ENCODE measurements at regions not wholly inside any gene's neighbourhood (a gene's known extent, or its start where the extent isn't known, plus 50 kb on each side); places are given as distances from the start of the nearest gene placed in this dataset.

- no peaks in the 10 kb centered on the region for H3K4me1 ChIP-seq (ENCODE audit: control insufficient read depth, insufficient read depth, low read length)
- H3K4me3 ChIP-seq (ENCODE audit: low read depth, low read length), result no peak overlapping the region
- POLR2A ChIA-PET, result interaction anchor here (0.6 kb wide), 1 partner anchor 15 kb away, joined by 3 read pairs; no protein-coding TSS in a partner anchor
- H3K9me3 ChIP-seq (ENCODE audit: control insufficient read depth, insufficient read depth, low read depth, low read length), result no peaks in the 10 kb centered on the region
- H3K36me3 ChIP-seq (ENCODE audit: control insufficient read depth in 2 of 2, insufficient read depth in 1 of 2, low read length in 2 of 2), result no peaks in the 10 kb centered on the region
- CTCF ChIA-PET, result no interaction called here
- TF ChIP-seq, protein P1, sequence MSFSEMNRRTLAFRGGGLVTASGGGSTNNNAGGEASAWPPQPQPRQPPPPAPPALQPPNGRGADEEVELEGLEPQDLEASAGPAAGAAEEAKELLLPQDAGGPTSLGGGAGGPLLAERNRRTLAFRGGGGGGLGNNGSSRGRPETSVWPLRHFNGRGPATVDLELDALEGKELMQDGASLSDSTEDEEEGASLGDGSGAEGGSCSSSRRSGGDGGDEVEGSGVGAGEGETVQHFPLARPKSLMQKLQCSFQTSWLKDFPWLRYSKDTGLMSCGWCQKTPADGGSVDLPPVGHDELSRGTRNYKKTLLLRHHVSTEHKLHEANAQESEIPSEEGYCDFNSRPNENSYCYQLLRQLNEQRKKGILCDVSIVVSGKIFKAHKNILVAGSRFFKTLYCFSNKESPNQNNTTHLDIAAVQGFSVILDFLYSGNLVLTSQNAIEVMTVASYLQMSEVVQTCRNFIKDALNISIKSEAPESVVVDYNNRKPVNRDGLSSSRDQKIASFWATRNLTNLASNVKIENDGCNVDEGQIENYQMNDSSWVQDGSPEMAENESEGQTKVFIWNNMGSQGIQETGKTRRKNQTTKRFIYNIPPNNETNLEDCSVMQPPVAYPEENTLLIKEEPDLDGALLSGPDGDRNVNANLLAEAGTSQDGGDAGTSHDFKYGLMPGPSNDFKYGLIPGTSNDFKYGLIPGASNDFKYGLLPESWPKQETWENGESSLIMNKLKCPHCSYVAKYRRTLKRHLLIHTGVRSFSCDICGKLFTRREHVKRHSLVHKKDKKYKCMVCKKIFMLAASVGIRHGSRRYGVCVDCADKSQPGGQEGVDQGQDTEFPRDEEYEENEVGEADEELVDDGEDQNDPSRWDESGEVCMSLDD (tag by site-specific recombination; IDR thresholded peaks at IDR 0.05), result no peak
- TF ChIP-seq ZEB2 (tag by site-specific recombination; IDR thresholded peaks at IDR 0.05) (no peak), ZBTB1 (tag by site-specific recombination; IDR thresholded peaks at IDR 0.05) (no peak), ZFP41 (tag by site-specific recombination; IDR thresholded peaks at IDR 0.05; ENCODE audit: borderline replicate concordance) (no peak), ZNF23 (tag by site-specific recombination; IDR thresholded peaks at IDR 0.05; ENCODE audit: borderline replicate concordance) (no peak)
- TF ChIP-seq, protein P2, sequence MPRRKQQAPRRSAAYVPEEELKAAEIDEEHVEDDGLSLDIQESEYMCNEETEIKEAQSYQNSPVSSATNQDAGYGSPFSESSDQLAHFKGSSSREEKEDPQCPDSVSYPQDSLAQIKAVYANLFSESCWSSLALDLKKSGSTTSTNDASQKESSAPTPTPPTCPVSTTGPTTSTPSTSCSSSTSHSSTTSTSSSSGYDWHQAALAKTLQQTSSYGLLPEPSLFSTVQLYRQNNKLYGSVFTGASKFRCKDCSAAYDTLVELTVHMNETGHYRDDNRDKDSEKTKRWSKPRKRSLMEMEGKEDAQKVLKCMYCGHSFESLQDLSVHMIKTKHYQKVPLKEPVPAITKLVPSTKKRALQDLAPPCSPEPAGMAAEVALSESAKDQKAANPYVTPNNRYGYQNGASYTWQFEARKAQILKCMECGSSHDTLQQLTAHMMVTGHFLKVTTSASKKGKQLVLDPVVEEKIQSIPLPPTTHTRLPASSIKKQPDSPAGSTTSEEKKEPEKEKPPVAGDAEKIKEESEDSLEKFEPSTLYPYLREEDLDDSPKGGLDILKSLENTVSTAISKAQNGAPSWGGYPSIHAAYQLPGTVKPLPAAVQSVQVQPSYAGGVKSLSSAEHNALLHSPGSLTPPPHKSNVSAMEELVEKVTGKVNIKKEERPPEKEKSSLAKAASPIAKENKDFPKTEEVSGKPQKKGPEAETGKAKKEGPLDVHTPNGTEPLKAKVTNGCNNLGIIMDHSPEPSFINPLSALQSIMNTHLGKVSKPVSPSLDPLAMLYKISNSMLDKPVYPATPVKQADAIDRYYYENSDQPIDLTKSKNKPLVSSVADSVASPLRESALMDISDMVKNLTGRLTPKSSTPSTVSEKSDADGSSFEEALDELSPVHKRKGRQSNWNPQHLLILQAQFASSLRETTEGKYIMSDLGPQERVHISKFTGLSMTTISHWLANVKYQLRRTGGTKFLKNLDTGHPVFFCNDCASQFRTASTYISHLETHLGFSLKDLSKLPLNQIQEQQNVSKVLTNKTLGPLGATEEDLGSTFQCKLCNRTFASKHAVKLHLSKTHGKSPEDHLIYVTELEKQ (tag by site-specific recombination; IDR thresholded peaks at IDR 0.05; ENCODE audit: borderline replicate concordance), result no peak
- H3K27ac ChIP-seq (ENCODE audit: extremely low read depth, low read depth, low read length), result no peak overlapping the region
Observed at GRCh38 chr16:54369861-54370260, 83.3 kb upstream of the IRX3 start.

- CTCF ChIA-PET, result no interaction called here
- H3K27ac ChIP-seq (ENCODE audit: extremely low read depth, low read depth, low read length), result no peak overlapping the region
- POLR2A ChIA-PET, result no interaction called here
- H3K4me3 ChIP-seq (ENCODE audit: low read depth, low read length), result no peak overlapping the region
- no peaks in the 10 kb centered on the region for H3K4me1 ChIP-seq (ENCODE audit: control insufficient read depth, insufficient read depth, low read length)
- H3K9me3 ChIP-seq (ENCODE audit: control insufficient read depth, insufficient read depth, low read depth, low read length), result no peaks in the 10 kb centered on the region
- no peaks in the 10 kb centered on the region for H3K36me3 ChIP-seq (ENCODE audit: control insufficient read depth in 2 of 2, insufficient read depth in 1 of 2, low read length in 2 of 2)
- TF ChIP-seq SCRT2 (tag by site-specific recombination; IDR thresholded peaks at IDR 0.05), result 0 out of 2 replicates have a peak, but pooled peaks have one; percentile 20
- 0 out of 2 replicates have a peak, but pooled peaks have one; percentile 18 for TF ChIP-seq ZNF768 (tag by site-specific recombination; IDR thresholded peaks at IDR 0.05)
- TF ChIP-seq ZNF530 (tag by site-specific recombination; IDR thresholded peaks at IDR 0.05; ENCODE audit: low read depth), result no peak
Observed at GRCh38 chr16:54366943-54367342, 80.4 kb upstream of the IRX3 start.

DNA sequence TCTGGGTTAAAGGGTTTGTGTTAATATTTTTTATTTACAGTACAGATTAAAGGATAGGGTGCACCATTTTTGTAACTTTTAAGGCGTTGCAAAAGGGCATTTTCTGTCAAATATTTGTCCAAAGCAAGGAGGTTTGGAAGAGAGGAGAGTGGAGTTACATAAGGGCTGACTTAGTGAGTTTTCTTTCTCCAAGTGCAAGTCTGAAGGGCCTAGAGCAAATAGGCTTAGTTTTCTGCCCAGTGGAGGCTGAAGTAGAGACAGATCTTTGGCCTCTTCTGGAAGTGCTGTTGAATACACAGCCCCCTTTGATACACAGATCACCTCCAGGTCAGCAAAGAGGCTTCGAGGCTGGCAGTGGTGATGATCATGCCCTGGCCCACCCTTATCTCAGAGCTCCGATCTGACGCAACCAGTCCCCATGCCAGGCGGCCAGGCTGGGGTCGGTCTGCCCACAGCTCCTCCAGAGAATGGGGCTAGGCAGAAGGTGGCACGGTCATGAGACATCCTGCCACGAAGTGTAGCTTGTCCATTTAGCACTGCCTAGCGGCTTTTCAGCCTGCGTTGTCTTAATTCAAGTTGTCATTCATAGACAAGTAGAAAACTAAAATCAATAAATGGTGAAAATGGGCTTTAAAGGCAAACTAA, 79.5 kb upstream of the IRX3 start:
- POLR2A ChIA-PET, result no interaction called here
- Histone ChIP-seq H3K9me3 (ENCODE audit: control insufficient read depth, insufficient read depth, low read depth, low read length) (no peaks in the 10 kb centered on the region), H3K4me3 (ENCODE audit: low read depth, low read length) (no peak overlapping the region), H3K36me3 (ENCODE audit: control insufficient read depth in 2 of 2, insufficient read depth in 1 of 2, low read length in 2 of 2) (no peaks in the 10 kb centered on the region), H3K27ac (ENCODE audit: extremely low read depth, low read depth, low read length) (no peak overlapping the region), H3K4me1 (ENCODE audit: control insufficient read depth, insufficient read depth, low read length) (no peaks in the 10 kb centered on the region)
- TF ChIP-seq AEBP2 (tag by site-specific recombination; IDR thresholded peaks at IDR 0.05; ENCODE audit: borderline replicate concordance) (no peak), ZNF324 (tag by site-specific recombination; IDR thresholded peaks at IDR 0.05) (no peak), SALL2 (tag by site-specific recombination; IDR thresholded peaks at IDR 0.05; ENCODE audit: borderline replicate concordance) (no peak), ZEB2 (tag by site-specific recombination; IDR thresholded peaks at IDR 0.05) (no peak), ZBTB20 (tag by site-specific recombination; IDR thresholded peaks at IDR 0.05) (no peak), ZNF747 (tag by site-specific recombination; IDR thresholded peaks at IDR 0.05) (no peak), GLI2 (tag by site-specific recombination; IDR thresholded peaks at IDR 0.05; ENCODE audit: borderline replicate concordance, low read depth) (no peak), ZNF670 (tag by site-specific recombination; IDR thresholded peaks at IDR 0.05; ENCODE audit: low read depth) (no peak), ZNF843 (tag by site-specific recombination; IDR thresholded peaks at IDR 0.05) (no peak), ZNF37A (tag by site-specific recombination; IDR thresholded peaks at IDR 0.05) (no peak), ZNF184 (tag by site-specific recombination; IDR thresholded peaks at IDR 0.05) (no peak), ZFP69B (tag by site-specific recombination; IDR thresholded peaks at IDR 0.05) (no peak), ZNF701 (tag by site-specific recombination; IDR thresholded peaks at IDR 0.05) (no peak)
- CTCF ChIA-PET, result no interaction called here
